HepG2 (cell line): ENCODE measurements at regions not wholly inside any gene's neighbourhood (a gene's known extent, or its start where the extent isn't known, plus 50 kb on each side); places are given as distances from the start of the nearest gene placed in this dataset.

Source experiments
- ATAC-seq: fragments of 200-7000 bp; cut with Tn5 transposase; 3 replicates; pipeline ENCODE4 v1.9.1; 2020; ENCODE audit warnings: mild to moderate bottlenecking, moderate library complexity
- BruUV-seq: library from RNA; stranded (reverse); fragments of 400-500 nt; replicated peaks from 2 replicates; lab custom pipeline; 2021; lab: Mats Ljungman, UMichigan
- CTCF ChIA-PET: fragments of 300-600 bp; formaldehyde crosslinking; extraction: SDS; loops from one replicate; lab custom pipeline; 2021; ENCODE audit warnings: low total read pairs, inconsistent platforms, low intra/inter-chr PET ratio; lab: Yijun Ruan, JAX
- POLR2A ChIA-PET: fragments of 350-600 bp; sonication (Branson Sonifier 250); formaldehyde crosslinking; loops from one replicate; lab custom pipeline; 2020; ENCODE audit warnings: antibody characterized with exemption, inconsistent platforms; lab: Yijun Ruan, JAX
- DNase-seq: peaks from one replicate; pipeline ENCODE4 v3.0.0-alpha.2; 2015; ENCODE audit warnings: low spot score
- FAIRE-seq: peaks from 3 replicates; lab custom pipeline; 2011; peaks lifted over from hg19 to GRCh38; lab: Jason Lieb, UNC
- H2AFZ ChIP-seq: one replicate; pipeline ENCODE4 v1.6.1; 2011; ENCODE audit warnings: low read length, inconsistent platforms
- H3K27ac ChIP-seq: fragments of 300-600 bp; 3 replicates; pipeline ENCODE4 v1.8.0; 2011; ENCODE audit warnings: mixed run types, mild to moderate bottlenecking, mixed read lengths, low read length, inconsistent platforms; ENCODE audit not compliant: insufficient read depth; ENCODE audit errors: extremely low read length
- H3K27me3 ChIP-seq, 2 experiments: fragments of 200-600 bp in 1 of 2; 2 replicates in 1 of 2; 3 replicates in 1 of 2; pipeline versions ENCODE4 v1.6.0 to v1.8.0; 2011; ENCODE audit warnings: low read length in 2 of 2, mild to moderate bottlenecking in 2 of 2, moderate library complexity in 2 of 2, inconsistent platforms in 1 of 2; ENCODE audit not compliant: insufficient read depth in 2 of 2, control insufficient read depth in 1 of 2
- H3K36me3 ChIP-seq, 2 experiments: fragments of 200-600 bp in 1 of 2; replicated peaks in 1 of 2; 2 replicates in 1 of 2; 3 replicates in 1 of 2; pipeline versions ENCODE4 v1.5.1 to v1.8.0; 2011; ENCODE audit warnings: low read length in 2 of 2, inconsistent platforms in 1 of 2; ENCODE audit not compliant: insufficient read depth in 2 of 2, control insufficient read depth in 1 of 2
- H3K4me1 ChIP-seq: 2 replicates; pipeline ENCODE4 v1.5.1; 2012; ENCODE audit warnings: low read length, inconsistent platforms; ENCODE audit not compliant: insufficient read depth
- H3K4me2 ChIP-seq: 2 replicates; pipeline ENCODE4 v1.6.0; 2011; ENCODE audit warnings: low read depth, low read length, inconsistent platforms
- H3K4me3 ChIP-seq, 3 experiments: fragments of 200-600 bp in 1 of 3; sonication (generic), shearing (Covaris generic) in 1 of 3; replicated peaks in 1 of 3; 2 replicates each; pipeline ENCODE4 v1.5.1; 2011 to 2016; ENCODE audit warnings: low read length in 3 of 3, inconsistent platforms in 2 of 3, low read depth in 2 of 3, mild to moderate bottlenecking in 2 of 3, control low read depth in 1 of 3, mixed read lengths in 1 of 3; ENCODE audit not compliant: insufficient read depth in 1 of 3
- H3K79me2 ChIP-seq: one replicate; pipeline ENCODE4 v1.6.1; 2011; ENCODE audit warnings: low read length, inconsistent platforms; ENCODE audit not compliant: insufficient read depth
- H3K9ac ChIP-seq: 2 replicates; pipeline ENCODE4 v1.6.0; 2011; ENCODE audit warnings: mild to moderate bottlenecking, low read depth, low read length, inconsistent platforms; ENCODE audit not compliant: insufficient read depth
- H3K9me3 ChIP-seq: 2 replicates; pipeline ENCODE4 v1.5.1; 2012; ENCODE audit warnings: mild to moderate bottlenecking, low read length
- H4K20me1 ChIP-seq: 2 replicates; pipeline ENCODE4 v1.6.0; 2011; ENCODE audit warnings: inconsistent platforms, mild to moderate bottlenecking, low read length, moderate library complexity; ENCODE audit not compliant: insufficient read depth
- HOXD1 ChIP-seq: sonication (generic); formaldehyde crosslinking; IDR thresholded peaks from 2 replicates; pipeline ENCODE4 v1.5.0; 2020; ENCODE audit warnings: missing genetic modification reagents
- JARID2 ChIP-seq: sonication (generic); formaldehyde crosslinking; IDR thresholded peaks from 2 replicates; pipeline ENCODE4 v1.8.1; 2023; ENCODE audit warnings: missing genetic modification reagents, inconsistent platforms; ENCODE audit not compliant: insufficient replicate concordance
- KLF6 ChIP-seq: IDR thresholded peaks from 2 replicates; pipeline ENCODE4 v1.8.0; 2016; ENCODE audit warnings: missing biosample characterization, missing genetic modification reagents
- NFAT5 ChIP-seq: sonication (generic); formaldehyde crosslinking; IDR thresholded peaks from 2 replicates; pipeline ENCODE4 v1.4.0; 2020; ENCODE audit warnings: missing genetic modification reagents
- ZNF281 ChIP-seq: sonication (generic); formaldehyde crosslinking; IDR thresholded peaks from 2 replicates; pipeline ENCODE4 v1.4.0; 2020; ENCODE audit warnings: missing genetic modification reagents, borderline replicate concordance
- ZNF441 ChIP-seq: sonication (generic); formaldehyde crosslinking; IDR thresholded peaks from 2 replicates; pipeline ENCODE4 v1.7.0; 2021; ENCODE audit warnings: missing genetic modification reagents, borderline replicate concordance
- ZNF709 ChIP-seq: sonication (generic); formaldehyde crosslinking; IDR thresholded peaks from 2 replicates; pipeline ENCODE4 v1.5.0; 2020; ENCODE audit warnings: mild to moderate bottlenecking, missing genetic modification reagents
- ZNF784 ChIP-seq: sonication (generic); formaldehyde crosslinking; IDR thresholded peaks from 2 replicates; pipeline ENCODE4 v1.5.1; 2020; ENCODE audit warnings: missing genetic modification reagents, mild to moderate bottlenecking, borderline replicate concordance
- WGBS: methylation state at CpG from one replicate; pipeline ENCODE4 v1.1.6; 2017; ENCODE audit warnings: low lambda C conversion rate; 5-methylcytosine and 5-hydroxymethylcytosine counted together
- in situ Hi-C: cut with HindIII; loops from 2 replicates; pipeline ENCODE4 v1.10.0; 2017; ENCODE audit warnings: low pct_unique_long_range_greater_than_20kb; ENCODE audit not compliant: extremely low pct_ligation_motif_present
- intact Hi-C: fragments of 100-400 bp; cut with micrococcal nuclease; formaldehyde crosslinking; loops from one replicate; pipeline ENCODE4 v1.10.0; 2022; ENCODE audit not compliant: unreplicated experiment

- TF ChIP-seq ZNF281 (CRISPR knock-in tag) = no peak
These were observed 194.9 kb upstream of the EPHA6 start (continued) for GRCh38 chr3:96619475-96619874.

- no peaks in the 10 kb centered on the region for H3K79me2 ChIP-seq
- ChIA-PET POLR2A (no interaction called here), CTCF (no interaction called here)
- no peak overlapping the region for H3K4me2 ChIP-seq
- FAIRE-seq (no peak), ATAC-seq (no peak; the same call in 2 of the 3 replicates), DNase-seq (no peak)
- no peaks in the 10 kb centered on the region for H3K36me3 ChIP-seq
- H4K20me1 ChIP-seq = no peaks in the 10 kb centered on the region
- no peaks in the 10 kb centered on the region for H3K4me1 ChIP-seq
- in situ Hi-C loops (no loop called here), intact Hi-C loops (no loop called here)
- no peaks in the 10 kb centered on the region for H3K9me3 ChIP-seq
- TF ChIP-seq ZNF784 (CRISPR knock-in tag) = no peak
- no peak overlapping the region for H2AFZ ChIP-seq
- H3K27ac ChIP-seq = no peak overlapping the region
- H3K9ac ChIP-seq = no peak overlapping the region
- 36% methylated on average over 2 of the region's 2 CpGs for WGBS
- BruUV-seq = no TSS peak
- no peaks in the 10 kb centered on the region for H3K27me3 ChIP-seq
- no peak overlapping the region for H3K4me3 ChIP-seq
These were observed 191.5 kb upstream of the EPHA6 start for GRCh38 chr3:96622878-96623277.

- H4K20me1 ChIP-seq = no peaks in the 10 kb centered on the region
- H3K4me2 ChIP-seq = no peak overlapping the region
- H3K9ac ChIP-seq = no peak overlapping the region
- no peak overlapping the region for H2AFZ ChIP-seq
- BruUV-seq = no TSS peak
- no peaks in the 10 kb centered on the region for H3K4me1 ChIP-seq
- no peaks in the 10 kb centered on the region for H3K79me2 ChIP-seq
- intact Hi-C loops (no loop called here), in situ Hi-C loops (no loop called here)
- DNase-seq = no peak
- H3K4me3 ChIP-seq = no peak overlapping the region
- ATAC-seq = no peak
- 0% methylated on average over 1 of the region's 1 CpG for WGBS
- ChIA-PET POLR2A (no interaction called here), CTCF (no interaction called here)
- no peaks in the 10 kb centered on the region for H3K36me3 ChIP-seq
- no peaks in the 10 kb centered on the region for H3K9me3 ChIP-seq
- no peak overlapping the region for H3K27ac ChIP-seq
- H3K27me3 ChIP-seq = no peaks in the 10 kb centered on the region
- FAIRE-seq = no peak
- TF ChIP-seq ZNF441 (CRISPR knock-in tag) (no peak), NFAT5 (no peak), ZNF709 (CRISPR knock-in tag) (no peak), KLF6 (CRISPR knock-in tag) (no peak), JARID2 (no peak), HOXD1 (CRISPR knock-in tag) (no peak)
These were observed 183.3 kb upstream of the EPHA6 start for GRCh38 chr3:96631050-96631449.
